ENCODE measurements at regions not wholly inside any gene's neighbourhood (a gene's known extent, or its start where the extent isn't known, plus 50 kb on each side); places are given as distances from the start of the nearest gene placed in this dataset.

DNA sequence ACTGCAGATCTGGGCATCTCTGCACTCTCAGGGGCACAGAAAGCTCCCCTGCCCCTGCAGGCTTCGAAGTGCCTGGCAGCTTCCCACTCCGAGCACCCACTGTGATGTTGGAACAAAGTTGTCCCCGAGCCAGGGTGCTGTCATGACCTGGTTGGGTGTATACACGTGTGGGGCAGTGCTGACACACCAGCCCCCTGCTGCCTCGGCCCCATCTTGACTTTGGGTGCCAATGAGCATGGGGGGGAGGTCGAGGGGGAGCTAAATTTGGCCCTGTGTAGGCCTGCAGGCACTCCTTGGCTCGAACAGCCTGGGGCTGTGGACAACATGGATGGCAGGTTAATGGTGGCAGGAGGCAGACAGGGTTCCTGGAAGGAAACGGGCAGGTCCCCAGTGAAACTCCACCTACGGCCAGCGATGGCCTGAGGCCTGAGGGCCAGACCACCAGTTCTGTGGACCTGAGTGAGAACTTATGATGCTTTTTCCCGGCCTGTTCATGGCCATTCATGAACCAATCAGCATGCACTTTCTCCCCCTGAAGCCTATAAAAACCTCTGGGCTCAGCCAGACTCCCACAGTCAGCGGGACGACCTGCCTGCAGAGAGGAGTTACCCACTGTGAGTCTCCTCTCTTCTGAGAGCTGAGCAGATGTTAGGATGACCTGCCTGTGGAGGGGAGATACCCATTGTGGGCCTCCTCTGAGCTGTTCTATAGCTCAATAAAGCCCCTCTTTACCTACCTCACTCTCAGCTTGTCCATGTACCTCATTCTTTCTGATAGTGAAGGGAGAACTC lies 1029.1 kb upstream of the GBE1 start:
- H3K27ac ChIP-seq (ENCODE audit: low read depth): no peak overlapping the region

More for the DNA sequence above, 1029.1 kb upstream of the GBE1 start:
- Mint-ChIP-seq H3K36me3 (ENCODE audit: low read depth) (0 out of 3 replicates have a peak, but pooled peaks cover 4% of the 10 kb centered on the region), H3K9me3 (peaks cover 4% of the 10 kb centered on the region; the same call in 2 of the 3 replicates), H3K4me3 (no peak overlapping the region), H3K27ac (no peak overlapping the region), H3K27me3 (ENCODE audit: insufficient read depth, low read depth, poor library complexity) (no peaks in the 10 kb centered on the region), H3K4me1 (no peaks in the 10 kb centered on the region)
- TF ChIP-seq EZH2 (IDR thresholded peaks at IDR 0.05; ENCODE audit: low read depth, unreplicated experiment) (no peak), CREB1 (CRISPR knock-in tag; IDR thresholded peaks at IDR 0.05; ENCODE audit: low read depth) (no peak), ZNF114 (CRISPR knock-in tag; IDR thresholded peaks at IDR 0.05) (no peak), STAT1 (IDR thresholded peaks at IDR 0.05; ENCODE audit: unreplicated experiment) (no peak), EZH2phosphoT487 (IDR thresholded peaks at IDR 0.05; ENCODE audit: unreplicated experiment) (no peak), JUNB (IDR thresholded peaks at IDR 0.05; ENCODE audit: unreplicated experiment) (no peak), ZNF331 (CRISPR knock-in tag; IDR thresholded peaks at IDR 0.05; ENCODE audit: low read depth) (no peak), POLR2AphosphoS5 (IDR thresholded peaks at IDR 0.05; ENCODE audit: low read depth) (no peak), NANOG (IDR thresholded peaks at IDR 0.05; ENCODE audit: borderline replicate concordance) (no peak)
- TF ChIP-seq, protein P1, sequence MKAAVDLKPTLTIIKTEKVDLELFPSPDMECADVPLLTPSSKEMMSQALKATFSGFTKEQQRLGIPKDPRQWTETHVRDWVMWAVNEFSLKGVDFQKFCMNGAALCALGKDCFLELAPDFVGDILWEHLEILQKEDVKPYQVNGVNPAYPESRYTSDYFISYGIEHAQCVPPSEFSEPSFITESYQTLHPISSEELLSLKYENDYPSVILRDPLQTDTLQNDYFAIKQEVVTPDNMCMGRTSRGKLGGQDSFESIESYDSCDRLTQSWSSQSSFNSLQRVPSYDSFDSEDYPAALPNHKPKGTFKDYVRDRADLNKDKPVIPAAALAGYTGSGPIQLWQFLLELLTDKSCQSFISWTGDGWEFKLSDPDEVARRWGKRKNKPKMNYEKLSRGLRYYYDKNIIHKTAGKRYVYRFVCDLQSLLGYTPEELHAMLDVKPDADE (IDR thresholded peaks at IDR 0.05): no peak
- TF ChIP-seq, protein P2, sequence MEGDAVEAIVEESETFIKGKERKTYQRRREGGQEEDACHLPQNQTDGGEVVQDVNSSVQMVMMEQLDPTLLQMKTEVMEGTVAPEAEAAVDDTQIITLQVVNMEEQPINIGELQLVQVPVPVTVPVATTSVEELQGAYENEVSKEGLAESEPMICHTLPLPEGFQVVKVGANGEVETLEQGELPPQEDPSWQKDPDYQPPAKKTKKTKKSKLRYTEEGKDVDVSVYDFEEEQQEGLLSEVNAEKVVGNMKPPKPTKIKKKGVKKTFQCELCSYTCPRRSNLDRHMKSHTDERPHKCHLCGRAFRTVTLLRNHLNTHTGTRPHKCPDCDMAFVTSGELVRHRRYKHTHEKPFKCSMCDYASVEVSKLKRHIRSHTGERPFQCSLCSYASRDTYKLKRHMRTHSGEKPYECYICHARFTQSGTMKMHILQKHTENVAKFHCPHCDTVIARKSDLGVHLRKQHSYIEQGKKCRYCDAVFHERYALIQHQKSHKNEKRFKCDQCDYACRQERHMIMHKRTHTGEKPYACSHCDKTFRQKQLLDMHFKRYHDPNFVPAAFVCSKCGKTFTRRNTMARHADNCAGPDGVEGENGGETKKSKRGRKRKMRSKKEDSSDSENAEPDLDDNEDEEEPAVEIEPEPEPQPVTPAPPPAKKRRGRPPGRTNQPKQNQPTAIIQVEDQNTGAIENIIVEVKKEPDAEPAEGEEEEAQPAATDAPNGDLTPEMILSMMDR (conservative IDR thresholded peaks at IDR 0.05; ENCODE audit: low read depth in 2 of 2): no peak
- TF ChIP-seq, protein P3, sequence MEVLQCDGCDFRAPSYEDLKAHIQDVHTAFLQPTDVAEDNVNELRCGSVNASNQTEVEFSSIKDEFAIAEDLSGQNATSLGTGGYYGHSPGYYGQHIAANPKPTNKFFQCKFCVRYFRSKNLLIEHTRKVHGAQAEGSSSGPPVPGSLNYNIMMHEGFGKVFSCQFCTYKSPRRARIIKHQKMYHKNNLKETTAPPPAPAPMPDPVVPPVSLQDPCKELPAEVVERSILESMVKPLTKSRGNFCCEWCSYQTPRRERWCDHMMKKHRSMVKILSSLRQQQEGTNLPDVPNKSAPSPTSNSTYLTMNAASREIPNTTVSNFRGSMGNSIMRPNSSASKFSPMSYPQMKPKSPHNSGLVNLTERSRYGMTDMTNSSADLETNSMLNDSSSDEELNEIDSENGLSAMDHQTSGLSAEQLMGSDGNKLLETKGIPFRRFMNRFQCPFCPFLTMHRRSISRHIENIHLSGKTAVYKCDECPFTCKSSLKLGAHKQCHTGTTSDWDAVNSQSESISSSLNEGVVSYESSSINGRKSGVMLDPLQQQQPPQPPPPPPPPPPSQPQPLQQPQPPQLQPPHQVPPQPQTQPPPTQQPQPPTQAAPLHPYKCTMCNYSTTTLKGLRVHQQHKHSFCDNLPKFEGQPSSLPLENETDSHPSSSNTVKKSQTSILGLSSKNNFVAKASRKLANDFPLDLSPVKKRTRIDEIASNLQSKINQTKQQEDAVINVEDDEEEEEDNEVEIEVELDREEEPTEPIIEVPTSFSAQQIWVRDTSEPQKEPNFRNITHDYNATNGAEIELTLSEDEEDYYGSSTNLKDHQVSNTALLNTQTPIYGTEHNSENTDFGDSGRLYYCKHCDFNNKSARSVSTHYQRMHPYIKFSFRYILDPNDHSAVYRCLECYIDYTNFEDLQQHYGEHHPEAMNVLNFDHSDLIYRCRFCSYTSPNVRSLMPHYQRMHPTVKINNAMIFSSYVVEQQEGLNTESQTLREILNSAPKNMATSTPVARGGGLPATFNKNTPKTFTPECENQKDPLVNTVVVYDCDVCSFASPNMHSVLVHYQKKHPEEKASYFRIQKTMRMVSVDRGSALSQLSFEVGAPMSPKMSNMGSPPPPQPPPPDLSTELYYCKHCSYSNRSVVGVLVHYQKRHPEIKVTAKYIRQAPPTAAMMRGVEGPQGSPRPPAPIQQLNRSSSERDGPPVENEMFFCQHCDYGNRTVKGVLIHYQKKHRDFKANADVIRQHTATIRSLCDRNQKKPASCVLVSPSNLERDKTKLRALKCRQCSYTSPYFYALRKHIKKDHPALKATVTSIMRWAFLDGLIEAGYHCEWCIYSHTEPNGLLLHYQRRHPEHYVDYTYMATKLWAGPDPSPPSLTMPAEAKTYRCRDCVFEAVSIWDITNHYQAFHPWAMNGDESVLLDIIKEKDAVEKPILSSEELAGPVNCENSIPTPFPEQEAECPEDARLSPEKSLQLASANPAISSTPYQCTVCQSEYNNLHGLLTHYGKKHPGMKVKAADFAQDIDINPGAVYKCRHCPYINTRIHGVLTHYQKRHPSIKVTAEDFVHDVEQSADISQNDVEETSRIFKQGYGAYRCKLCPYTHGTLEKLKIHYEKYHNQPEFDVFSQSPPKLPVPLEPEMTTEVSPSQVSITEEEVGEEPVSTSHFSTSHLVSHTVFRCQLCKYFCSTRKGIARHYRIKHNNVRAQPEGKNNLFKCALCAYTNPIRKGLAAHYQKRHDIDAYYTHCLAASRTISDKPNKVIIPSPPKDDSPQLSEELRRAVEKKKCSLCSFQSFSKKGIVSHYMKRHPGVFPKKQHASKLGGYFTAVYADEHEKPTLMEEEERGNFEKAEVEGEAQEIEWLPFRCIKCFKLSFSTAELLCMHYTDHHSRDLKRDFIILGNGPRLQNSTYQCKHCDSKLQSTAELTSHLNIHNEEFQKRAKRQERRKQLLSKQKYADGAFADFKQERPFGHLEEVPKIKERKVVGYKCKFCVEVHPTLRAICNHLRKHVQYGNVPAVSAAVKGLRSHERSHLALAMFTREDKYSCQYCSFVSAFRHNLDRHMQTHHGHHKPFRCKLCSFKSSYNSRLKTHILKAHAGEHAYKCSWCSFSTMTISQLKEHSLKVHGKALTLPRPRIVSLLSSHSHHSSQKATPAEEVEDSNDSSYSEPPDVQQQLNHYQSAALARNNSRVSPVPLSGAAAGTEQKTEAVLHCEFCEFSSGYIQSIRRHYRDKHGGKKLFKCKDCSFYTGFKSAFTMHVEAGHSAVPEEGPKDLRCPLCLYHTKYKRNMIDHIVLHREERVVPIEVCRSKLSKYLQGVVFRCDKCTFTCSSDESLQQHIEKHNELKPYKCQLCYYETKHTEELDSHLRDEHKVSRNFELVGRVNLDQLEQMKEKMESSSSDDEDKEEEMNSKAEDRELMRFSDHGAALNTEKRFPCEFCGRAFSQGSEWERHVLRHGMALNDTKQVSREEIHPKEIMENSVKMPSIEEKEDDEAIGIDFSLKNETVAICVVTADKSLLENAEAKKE (CRISPR knock-in tag; IDR thresholded peaks at IDR 0.05): no peak
- TF ChIP-seq, protein P4, sequence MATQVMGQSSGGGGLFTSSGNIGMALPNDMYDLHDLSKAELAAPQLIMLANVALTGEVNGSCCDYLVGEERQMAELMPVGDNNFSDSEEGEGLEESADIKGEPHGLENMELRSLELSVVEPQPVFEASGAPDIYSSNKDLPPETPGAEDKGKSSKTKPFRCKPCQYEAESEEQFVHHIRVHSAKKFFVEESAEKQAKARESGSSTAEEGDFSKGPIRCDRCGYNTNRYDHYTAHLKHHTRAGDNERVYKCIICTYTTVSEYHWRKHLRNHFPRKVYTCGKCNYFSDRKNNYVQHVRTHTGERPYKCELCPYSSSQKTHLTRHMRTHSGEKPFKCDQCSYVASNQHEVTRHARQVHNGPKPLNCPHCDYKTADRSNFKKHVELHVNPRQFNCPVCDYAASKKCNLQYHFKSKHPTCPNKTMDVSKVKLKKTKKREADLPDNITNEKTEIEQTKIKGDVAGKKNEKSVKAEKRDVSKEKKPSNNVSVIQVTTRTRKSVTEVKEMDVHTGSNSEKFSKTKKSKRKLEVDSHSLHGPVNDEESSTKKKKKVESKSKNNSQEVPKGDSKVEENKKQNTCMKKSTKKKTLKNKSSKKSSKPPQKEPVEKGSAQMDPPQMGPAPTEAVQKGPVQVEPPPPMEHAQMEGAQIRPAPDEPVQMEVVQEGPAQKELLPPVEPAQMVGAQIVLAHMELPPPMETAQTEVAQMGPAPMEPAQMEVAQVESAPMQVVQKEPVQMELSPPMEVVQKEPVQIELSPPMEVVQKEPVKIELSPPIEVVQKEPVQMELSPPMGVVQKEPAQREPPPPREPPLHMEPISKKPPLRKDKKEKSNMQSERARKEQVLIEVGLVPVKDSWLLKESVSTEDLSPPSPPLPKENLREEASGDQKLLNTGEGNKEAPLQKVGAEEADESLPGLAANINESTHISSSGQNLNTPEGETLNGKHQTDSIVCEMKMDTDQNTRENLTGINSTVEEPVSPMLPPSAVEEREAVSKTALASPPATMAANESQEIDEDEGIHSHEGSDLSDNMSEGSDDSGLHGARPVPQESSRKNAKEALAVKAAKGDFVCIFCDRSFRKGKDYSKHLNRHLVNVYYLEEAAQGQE (IDR thresholded peaks at IDR 0.05; ENCODE audit: unreplicated experiment): no peak
- Histone ChIP-seq H3K79me2 (replicated peaks; ENCODE audit: insufficient read depth) (no peaks in the 10 kb centered on the region), H3F3A (replicated peaks; ENCODE audit: low read depth) (no peaks in the 10 kb centered on the region), H4K20me1 (replicated peaks; ENCODE audit: insufficient read depth) (no peaks in the 10 kb centered on the region), H3K4me1 (ENCODE audit: insufficient read depth) (no peaks in the 10 kb centered on the region), H2AFZ (no peak overlapping the region), H3K36me3 (ENCODE audit: insufficient read depth) (no peaks in the 10 kb centered on the region), H3K27me3 (ENCODE audit: insufficient read depth) (no peaks in the 10 kb centered on the region), H3K4me2 (no peak overlapping the region), H3K9me2 (ENCODE audit: insufficient read depth) (no peaks in the 10 kb centered on the region), H3K4me3 (no peak overlapping the region)
- ATAC-seq (no peak), DNase-seq (ENCODE audit: low spot score) (no peak)
